ENCODE measurements at regions not wholly inside any gene's neighbourhood (a gene's known extent, or its start where the extent isn't known, plus 50 kb on each side); places are given as distances from the start of the nearest gene placed in this dataset.

GRCh38 chr10:44673245-44673983 is 237.7 kb upstream of the TMEM72 start:
- 57 to 90% (median 71%) methylated on average over 3 of the region's 3 CpGs for WGBS, 5 donors
- no peaks in the 10 kb centered on the region for H3K36me3 ChIP-seq

GRCh38 chr10:44674536-44675386 is 236.4 kb upstream of the TMEM72 start:
- no peaks in the 10 kb centered on the region for H3K36me3 ChIP-seq
- TF ChIP-seq POLR2AphosphoS5 (IDR thresholded peaks at IDR 0.05) (no peak), POLR2A (IDR thresholded peaks at IDR 0.05) (no peak)
- TF ChIP-seq, protein P1, sequence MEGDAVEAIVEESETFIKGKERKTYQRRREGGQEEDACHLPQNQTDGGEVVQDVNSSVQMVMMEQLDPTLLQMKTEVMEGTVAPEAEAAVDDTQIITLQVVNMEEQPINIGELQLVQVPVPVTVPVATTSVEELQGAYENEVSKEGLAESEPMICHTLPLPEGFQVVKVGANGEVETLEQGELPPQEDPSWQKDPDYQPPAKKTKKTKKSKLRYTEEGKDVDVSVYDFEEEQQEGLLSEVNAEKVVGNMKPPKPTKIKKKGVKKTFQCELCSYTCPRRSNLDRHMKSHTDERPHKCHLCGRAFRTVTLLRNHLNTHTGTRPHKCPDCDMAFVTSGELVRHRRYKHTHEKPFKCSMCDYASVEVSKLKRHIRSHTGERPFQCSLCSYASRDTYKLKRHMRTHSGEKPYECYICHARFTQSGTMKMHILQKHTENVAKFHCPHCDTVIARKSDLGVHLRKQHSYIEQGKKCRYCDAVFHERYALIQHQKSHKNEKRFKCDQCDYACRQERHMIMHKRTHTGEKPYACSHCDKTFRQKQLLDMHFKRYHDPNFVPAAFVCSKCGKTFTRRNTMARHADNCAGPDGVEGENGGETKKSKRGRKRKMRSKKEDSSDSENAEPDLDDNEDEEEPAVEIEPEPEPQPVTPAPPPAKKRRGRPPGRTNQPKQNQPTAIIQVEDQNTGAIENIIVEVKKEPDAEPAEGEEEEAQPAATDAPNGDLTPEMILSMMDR (IDR thresholded peaks at IDR 0.05 in 8 of 11, conservative IDR thresholded peaks at IDR 0.05 in 3 of 11): no peak
- no peaks in the 10 kb centered on the region for H3K4me1 ChIP-seq
- peaks cover 0 to 5% (median 0%) of the 10 kb centered on the region in 8 donors for H3K9me3 ChIP-seq
- intact Hi-C loops (cut with DNase I; ENCODE audit: low total_unique reads): no loop called here
- WGBS, 5 donors: 72 to 86% (median 77%) methylated on average over 6 of the region's 6 CpGs
- DNase-seq: no peak
- no peaks in the 10 kb centered on the region for H3K27me3 ChIP-seq (replicated peaks in 1 of 7)
- no peak overlapping the region for H3K4me3 ChIP-seq
- no peak overlapping the region for H3K27ac ChIP-seq

More at GRCh38 chr10:44673245-44673983, 237.7 kb upstream of the TMEM72 start:
- TF ChIP-seq, protein P1 (IDR thresholded peaks at IDR 0.05 in 8 of 11, conservative IDR thresholded peaks at IDR 0.05 in 3 of 11): no peak
- TF ChIP-seq POLR2A (IDR thresholded peaks at IDR 0.05) (no peak), POLR2AphosphoS5 (IDR thresholded peaks at IDR 0.05) (no peak)
- no peak overlapping the region for H3K27ac ChIP-seq
- no peak for DNase-seq
- no peak overlapping the region for H3K4me3 ChIP-seq
- intact Hi-C loops (cut with DNase I; ENCODE audit: low total_unique reads): no loop called here
- no peaks in the 10 kb centered on the region for H3K4me1 ChIP-seq
- H3K27me3 ChIP-seq (replicated peaks in 1 of 7): no peaks in the 10 kb centered on the region
- H3K9me3 ChIP-seq: peaks cover 0 to 7% (median 0%) of the 10 kb centered on the region in 8 donors

DNA sequence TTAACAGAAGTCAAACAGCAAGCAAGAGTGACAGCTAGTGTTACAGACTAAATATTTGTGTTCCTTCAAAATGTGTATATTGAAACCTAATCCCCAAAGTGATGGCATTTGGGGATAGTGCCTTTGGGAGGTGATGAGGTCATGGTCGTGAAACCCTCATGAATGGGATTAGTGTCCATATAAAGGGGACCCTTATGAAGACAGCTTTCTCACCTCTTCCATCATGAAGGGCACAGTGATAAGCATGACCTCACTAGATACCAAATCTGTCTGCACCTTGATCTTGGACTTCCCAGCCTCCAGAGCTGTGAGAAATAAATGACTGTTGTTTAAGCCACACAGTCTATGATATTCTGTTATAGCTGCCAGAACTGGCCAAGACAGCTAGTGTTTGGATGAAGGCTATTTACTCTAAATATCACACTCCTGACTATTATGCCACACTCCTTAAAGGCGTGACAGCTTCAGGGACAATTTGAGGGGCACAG is 235.7 kb upstream of the TMEM72 start:
- H3K27me3 ChIP-seq (replicated peaks in 1 of 7): no peaks in the 10 kb centered on the region
- DNase-seq: no peak
- intact Hi-C loops (cut with DNase I; ENCODE audit: low total_unique reads): no loop called here
- peaks cover 0 to 5% (median 0%) of the 10 kb centered on the region in 8 donors for H3K9me3 ChIP-seq
- no peak overlapping the region for H3K27ac ChIP-seq
- H3K36me3 ChIP-seq: no peaks in the 10 kb centered on the region
- TF ChIP-seq POLR2A (IDR thresholded peaks at IDR 0.05) (no peak), POLR2AphosphoS5 (IDR thresholded peaks at IDR 0.05) (no peak)
- TF ChIP-seq, protein P1 (IDR thresholded peaks at IDR 0.05 in 8 of 11, conservative IDR thresholded peaks at IDR 0.05 in 3 of 11): no peak
- 64 to 86% (median 70%) methylated on average over 2 of the region's 2 CpGs for WGBS, 5 donors
- H3K4me3 ChIP-seq: no peak overlapping the region
- H3K4me1 ChIP-seq: no peaks in the 10 kb centered on the region

- Histone ChIP-seq H3K27ac (no peak overlapping the region), H3K27me3 (replicated peaks in 1 of 7) (no peaks in the 10 kb centered on the region), H3K36me3 (no peaks in the 10 kb centered on the region), H3K9me3 (no peaks in the 10 kb centered on the region), H3K4me3 (no peak overlapping the region), H3K4me1 (no peaks in the 10 kb centered on the region)
- intact Hi-C loops (cut with DNase I; ENCODE audit: low total_unique reads): no loop called here
- DNase-seq: no peak
- WGBS, 5 donors: 80 to 93% (median 90%) methylated on average over 6 of the region's 6 CpGs
- TF ChIP-seq, protein P1 (IDR thresholded peaks at IDR 0.05 in 8 of 11, conservative IDR thresholded peaks at IDR 0.05 in 3 of 11): no peak
These were observed 230.4 kb upstream of the TMEM72 start for GRCh38 chr10:44680764-44681163.

All from spleen (tissue), 11 donors.